ENCODE measurements at regions not wholly inside any gene's neighbourhood (a gene's known extent, or its start where the extent isn't known, plus 50 kb on each side); places are given as distances from the start of the nearest gene placed in this dataset.

GRCh38 chr9:129410226-129410625, 210.7 kb downstream of the C9orf50 start:
- DNase-seq, result no peak

- DNase-seq, result no peak
These were observed 212.2 kb downstream of the C9orf50 start for GRCh38 chr9:129408535-129409215.

- DNase-seq, result no peak
These were observed 212.9 kb downstream of the C9orf50 start for GRCh38 chr9:129407905-129408452.

- no peak for DNase-seq
These were observed 214.3 kb downstream of the C9orf50 start for GRCh38 chr9:129406278-129407225.

- DNase-seq, result no peak
These were observed 215.1 kb downstream of the C9orf50 start for GRCh38 chr9:129405827-129406213.

GRCh38 chr9:129405089-129405826, 215.6 kb downstream of the C9orf50 start:
- DNase-seq, result no peak

GRCh38 chr9:129404621-129405020, 216.3 kb downstream of the C9orf50 start:
- DNase-seq, result no peak

- no peak for DNase-seq
These were observed 216.9 kb downstream of the C9orf50 start for GRCh38 chr9:129403779-129404620.

- no peak for DNase-seq
These were observed 217.7 kb downstream of the C9orf50 start for GRCh38 chr9:129402931-129403778.

- no peak for DNase-seq
These were observed 218.5 kb downstream of the C9orf50 start for GRCh38 chr9:129402371-129402739.

GRCh38 chr9:129401623-129402370, 219.1 kb downstream of the C9orf50 start:
- DNase-seq, result no peak

GRCh38 chr9:129400971-129401622, 219.8 kb downstream of the C9orf50 start:
- DNase-seq, result no peak

GRCh38 chr9:129400001-129400970, 220.6 kb downstream of the C9orf50 start:
- no peak for DNase-seq

GRCh38 chr9:129399634-129399990, 221.3 kb downstream of the C9orf50 start:
- no peak for DNase-seq

- DNase-seq, result no peak
These were observed 221.0 kb upstream of the IER5L start for GRCh38 chr9:129398961-129399633.

GRCh38 chr9:129398101-129398960, 220.3 kb upstream of the IER5L start:
- DNase-seq, result no peak

GRCh38 chr9:129397335-129397734, 219.3 kb upstream of the IER5L start:
- DNase-seq, result no peak

Measured in NCI-H345 (cell line).